Mucosa of gallbladder (tissue), 1 donor: ENCODE measurements at regions not wholly inside any gene's neighbourhood (a gene's known extent, or its start where the extent isn't known, plus 50 kb on each side); places are given as distances from the start of the nearest gene placed in this dataset.

Source experiments
- DNase-seq: peaks from one replicate; pipeline ENCODE4 v3.0.0-alpha.2; 2020; ENCODE audit warnings: low spot score
- donor health status: DM: no; HTN: no; CAD: no.

DNA sequence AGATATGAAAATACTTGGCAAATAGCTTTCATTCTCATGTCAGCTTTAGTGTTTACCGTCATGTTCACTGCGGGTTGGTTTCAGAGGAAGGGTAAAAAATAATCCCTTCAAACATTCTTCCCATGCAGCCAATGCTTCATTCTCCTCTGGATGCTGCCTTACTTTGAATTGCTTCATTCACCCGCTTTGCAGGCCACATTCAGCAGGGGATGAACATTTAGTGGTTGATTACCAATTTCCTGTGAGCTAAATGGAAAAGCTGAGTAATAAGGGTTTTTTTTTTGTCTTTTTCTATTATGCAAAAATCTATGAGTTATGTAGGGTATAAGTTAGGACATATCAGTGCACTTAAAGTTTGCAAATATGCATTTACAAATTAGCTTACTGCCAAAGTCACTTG is 96.3 kb upstream of the MEF2C start:
- no peak for DNase-seq

DNA sequence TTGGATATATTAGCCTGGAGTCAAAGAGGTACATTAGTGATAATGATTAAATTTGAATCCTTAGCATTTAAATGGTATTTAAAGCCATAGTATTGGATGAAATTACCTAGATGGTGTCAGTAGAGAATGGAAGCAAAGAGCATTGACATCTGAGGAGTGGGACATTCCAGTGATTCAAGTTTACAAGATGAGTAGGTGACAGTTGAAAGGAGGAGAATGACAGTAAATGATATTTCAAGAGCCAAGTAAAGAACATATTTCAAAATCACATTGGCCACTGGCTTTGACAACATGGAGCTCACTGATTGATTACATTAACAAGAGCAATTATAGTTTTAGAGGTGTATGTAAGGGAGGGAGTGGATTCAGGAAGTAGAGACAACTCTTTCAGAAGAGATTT is 93.9 kb upstream of the MEF2C start:
- no peak for DNase-seq

DNA sequence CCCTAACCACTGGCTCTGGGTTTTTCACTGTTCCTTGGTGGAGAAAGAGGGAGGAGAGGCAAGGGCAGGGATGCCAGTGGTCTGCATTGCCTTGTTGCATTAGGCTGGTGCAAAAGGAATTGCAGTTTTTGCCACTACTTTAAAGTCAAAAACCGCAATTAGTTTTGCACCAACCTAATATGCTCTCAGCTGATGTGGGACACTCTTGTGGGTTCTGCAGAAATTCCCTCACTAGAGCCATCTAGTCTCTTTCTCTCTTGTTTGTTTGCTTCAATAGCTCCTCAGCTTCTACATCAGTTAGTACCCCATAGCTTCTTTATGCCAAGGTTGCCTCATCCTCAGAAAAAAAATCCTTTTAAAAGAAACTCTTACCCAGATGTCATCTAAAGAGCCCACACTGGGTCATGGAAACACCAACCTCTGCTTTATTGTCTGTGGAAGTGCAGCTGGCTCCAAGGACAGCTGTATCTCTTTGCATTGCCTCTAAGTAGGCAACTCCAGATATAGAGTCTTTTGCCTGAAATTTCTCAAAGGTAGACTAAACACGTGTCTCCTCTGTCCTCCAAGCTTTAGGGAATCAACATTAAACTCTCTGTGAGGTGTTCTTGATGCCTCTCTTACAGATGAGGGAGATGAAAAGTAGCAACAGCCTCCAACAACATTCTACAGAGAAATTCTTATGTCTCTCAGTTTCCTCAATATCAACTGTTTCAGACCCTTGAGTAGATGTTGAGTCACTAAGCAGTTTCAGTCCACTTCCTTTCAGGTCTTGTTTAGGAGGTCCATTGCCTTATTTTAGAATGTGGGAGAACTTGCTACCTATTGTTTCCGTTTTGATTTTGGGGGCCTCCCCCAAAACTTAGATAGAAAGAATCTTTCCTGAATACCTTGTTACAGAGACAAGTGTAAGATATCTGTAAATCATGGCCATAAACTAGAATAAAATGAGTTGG is 84.9 kb upstream of the MEF2C start:
- no peak for DNase-seq

DNA sequence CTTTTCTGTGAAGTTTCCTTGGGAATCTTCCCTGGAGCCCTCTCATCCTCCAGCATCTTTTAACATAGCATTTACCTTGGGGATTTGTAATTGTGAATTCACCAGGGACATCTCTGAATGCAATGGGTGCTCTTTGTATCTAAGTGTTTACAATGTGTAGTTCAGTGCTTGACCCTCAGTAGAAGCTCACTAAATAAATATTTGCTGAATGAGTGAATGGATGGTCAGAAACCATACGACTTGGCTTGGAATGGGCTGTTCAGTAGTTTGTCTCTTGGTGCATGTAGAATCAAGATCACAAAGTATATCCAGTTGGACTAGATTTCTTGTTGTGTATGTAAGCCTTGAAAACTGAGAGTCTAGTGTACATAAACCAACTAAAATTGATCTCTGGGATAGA is 81.8 kb upstream of the MEF2C start:
- no peak for DNase-seq

DNA sequence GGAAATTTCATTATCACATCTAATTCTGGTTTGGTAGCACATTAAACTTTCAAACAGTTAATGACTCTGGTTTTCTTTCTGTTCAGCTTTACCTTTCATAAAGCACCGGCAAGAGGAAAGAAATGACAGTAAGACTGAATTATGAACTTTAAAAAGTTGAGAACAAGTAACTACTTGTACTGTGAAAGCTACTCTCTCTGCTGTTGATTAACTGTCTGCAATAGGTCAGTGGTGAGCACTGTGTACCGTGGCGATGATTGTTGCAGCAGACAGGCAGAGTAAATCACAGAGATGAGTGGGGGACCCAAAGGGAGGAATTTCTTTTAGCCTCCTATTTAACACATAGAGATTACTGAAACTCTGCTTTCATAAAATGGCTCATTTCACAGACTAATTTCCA is 74.0 kb upstream of the MEF2C start:
- DNase-seq = no peak

DNA sequence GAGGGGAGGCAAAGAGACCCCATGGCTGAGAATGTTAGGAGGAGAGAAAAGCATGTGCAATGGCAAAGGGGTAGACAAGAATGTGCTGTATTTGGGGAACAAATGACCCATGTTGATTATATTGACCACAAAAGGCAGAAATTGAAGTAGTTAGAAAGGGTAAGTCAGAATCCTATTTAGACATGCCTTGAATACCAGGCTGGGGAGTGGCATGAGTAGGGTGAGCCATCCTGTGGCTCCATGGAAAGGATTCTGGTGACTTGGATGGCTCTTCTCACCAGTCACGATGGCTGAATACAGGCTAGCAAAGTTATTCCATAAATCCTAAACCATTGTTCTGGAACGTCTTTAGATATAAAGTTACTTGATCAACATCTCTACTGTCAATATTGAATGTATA is 73.4 kb upstream of the MEF2C start:
- DNase-seq = no peak

DNA sequence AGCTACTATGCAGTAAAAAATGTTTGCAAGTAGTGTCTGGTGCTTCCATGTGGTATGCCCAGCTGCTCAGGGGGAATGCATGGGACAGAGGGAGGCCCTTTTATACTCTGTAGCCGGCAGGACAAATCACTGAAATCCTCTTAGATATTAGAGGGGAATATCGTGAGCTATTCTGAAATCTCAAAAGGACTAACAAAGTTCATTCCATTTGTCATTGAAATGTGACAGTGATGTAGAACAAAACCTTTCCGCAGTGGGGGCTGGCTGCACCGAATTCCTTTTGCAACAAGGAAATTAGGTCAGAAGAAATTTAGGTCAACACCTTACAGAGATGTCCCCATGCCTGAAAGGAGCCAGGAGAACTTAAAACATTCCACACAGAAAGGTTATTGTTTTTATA is 72.4 kb upstream of the MEF2C start:
- no peak for DNase-seq

DNA sequence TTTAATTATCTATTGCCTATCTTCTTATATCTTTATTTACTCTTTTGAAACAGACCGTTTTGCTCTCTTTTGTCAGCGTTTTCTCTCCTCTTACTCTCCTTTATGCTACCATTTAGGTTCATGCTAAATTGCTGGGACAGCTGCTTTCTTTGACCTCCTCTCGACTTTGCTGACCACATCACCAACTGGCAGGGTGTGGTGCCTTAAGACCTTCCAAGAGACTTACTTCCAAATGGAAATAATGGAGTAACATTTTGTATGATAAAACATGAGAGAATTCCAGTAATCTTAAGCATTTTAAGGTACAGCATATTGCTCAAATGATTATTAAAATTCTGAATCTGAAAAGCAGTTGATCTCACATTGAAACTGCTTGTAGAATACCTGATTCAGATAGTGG is 71.5 kb upstream of the MEF2C start:
- no peak for DNase-seq

DNA sequence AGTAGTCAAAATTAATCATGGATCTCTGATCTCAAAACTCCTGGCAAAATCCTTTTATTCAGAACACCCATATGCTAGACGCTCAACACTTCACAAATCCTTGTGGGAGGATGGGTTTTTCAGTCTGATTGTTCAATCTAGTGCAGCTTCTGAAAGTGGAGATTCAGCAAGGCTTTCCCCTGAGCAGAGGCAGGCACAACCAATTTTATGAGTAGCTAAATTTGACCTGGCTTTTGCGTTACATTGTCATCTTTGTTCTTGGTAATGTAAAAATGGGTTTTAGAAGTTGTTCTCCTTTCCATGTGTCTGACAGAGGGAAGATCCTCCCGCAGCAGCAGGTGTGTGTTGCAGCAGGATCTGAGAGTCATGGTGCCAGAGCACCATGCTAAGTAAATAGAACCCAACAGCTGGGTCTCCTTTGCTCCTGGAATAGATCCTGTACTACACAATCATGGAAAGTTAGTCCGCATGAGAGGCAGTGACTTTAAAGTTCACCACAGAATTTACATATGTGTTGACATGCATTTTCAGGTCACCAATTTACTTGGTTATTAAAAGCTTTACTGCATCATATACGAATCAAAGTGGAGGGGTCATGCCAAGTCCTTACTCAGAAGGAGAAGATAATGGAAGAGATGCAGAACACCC is 70.1 kb upstream of the MEF2C start:
- no peak for DNase-seq

DNA sequence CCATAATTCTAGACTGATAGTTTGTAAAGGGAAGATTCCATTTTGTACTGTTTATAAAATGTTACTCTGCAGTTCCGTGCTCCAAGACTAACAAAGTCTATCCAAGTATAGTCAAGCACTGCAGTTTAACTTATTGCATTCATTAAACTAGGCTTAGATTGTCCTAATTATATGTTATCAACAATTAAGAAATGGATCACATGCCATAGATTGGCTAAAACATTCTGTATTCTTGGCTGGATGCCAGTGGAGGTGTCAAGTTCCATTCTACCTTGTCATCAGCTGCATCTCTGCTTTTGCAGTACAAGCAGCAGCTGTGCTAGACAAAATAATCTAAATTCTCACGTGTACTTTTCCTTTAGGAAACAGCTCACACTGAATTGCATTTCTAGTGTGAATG is 69.4 kb upstream of the MEF2C start:
- no peak for DNase-seq

DNA sequence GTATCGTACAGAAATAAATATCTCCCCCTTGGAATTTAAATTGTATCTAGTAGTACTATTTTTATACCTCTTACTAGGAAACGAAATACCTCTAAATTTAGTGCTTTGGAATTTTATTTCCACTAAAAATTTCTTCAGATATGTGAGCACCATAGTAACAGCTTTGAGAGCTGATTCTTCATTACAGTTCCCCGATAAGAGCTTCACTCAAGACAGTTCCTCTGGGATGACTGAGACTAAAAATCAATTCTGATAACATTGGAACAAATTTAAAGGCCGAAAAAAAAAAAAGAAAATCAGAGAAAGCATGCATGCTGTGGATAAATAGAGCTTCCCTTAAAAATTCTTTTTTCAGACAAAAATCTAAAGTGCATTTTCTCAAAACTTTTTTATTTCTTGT is 68.5 kb upstream of the MEF2C start:
- no peak for DNase-seq

DNA sequence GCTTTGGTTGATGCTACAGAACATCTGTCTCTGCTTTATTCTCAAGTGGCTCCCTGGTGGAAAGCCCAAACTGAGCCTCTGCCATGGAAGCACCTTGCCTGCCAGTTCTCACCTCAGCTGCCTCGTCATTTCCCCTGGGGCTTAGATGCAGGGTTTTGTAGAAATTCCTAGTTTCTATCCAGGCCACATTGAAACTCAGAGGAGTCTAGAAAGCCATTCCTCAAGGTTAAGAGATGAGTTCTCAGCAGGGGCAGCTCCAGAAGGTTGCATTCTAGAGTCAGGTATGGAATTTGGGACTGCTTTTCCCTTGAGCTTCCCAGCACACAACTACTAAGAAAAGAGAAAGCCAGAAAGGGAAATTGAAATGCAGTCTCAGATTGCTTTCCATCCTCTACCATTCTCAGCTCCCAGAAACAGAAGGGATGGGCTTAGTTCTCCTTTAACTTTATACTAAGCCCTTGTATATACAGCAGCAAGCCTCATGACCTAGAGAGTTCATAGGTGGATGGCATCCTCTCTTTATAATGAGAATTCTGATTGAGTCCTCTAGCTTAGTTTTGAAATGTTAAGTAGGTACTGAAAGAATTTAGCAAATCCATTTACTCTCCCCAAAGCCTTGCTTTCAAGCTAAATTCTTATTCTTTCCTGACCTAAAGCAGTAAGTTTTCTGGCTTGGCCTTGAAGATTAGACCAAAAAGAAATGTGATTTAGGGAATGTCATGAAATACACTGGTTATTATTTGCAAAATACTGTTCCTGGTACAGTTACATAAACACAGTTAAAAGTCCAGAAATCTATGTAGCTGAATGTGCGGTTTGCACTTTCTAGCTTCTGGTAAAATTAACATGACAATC is 66.0 kb upstream of the MEF2C start:
- DNase-seq = no peak

DNA sequence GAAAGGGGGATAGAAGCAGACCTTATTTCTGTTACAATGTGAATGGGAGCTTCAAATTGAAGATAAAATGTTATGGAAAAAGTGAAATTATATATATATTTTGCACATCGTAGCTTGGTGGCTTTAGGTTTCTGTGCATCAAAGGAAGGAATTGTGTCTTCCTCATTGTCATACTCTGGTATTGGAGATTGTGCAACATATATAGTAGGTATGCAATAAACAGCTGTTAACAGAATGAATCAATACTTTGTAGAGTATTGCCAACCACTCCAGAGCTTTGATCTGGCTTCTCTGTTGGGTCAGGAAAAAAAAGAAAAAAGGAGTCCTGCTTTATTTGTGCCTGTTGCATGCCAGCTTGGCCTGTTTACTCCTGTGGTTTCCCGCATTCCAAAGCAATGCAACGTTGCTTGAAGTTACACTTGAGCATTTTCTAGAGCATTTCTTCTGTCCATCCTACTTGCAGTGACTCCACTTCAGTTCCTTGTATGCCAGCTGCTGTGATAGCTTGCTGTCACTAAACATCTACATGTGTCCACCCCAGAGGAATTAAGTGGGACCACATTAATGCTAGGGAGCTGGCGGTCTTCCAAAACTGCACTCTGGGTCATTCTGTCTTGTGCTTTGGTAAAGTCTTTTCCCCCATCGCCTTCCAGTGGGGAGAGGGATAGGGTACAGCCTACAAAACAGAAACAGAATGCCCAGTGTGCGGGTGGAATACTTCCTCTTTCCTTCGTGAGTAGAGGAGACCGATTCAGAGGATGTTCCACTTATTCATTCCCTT is 62.0 kb upstream of the MEF2C start:
- no peak for DNase-seq

DNA sequence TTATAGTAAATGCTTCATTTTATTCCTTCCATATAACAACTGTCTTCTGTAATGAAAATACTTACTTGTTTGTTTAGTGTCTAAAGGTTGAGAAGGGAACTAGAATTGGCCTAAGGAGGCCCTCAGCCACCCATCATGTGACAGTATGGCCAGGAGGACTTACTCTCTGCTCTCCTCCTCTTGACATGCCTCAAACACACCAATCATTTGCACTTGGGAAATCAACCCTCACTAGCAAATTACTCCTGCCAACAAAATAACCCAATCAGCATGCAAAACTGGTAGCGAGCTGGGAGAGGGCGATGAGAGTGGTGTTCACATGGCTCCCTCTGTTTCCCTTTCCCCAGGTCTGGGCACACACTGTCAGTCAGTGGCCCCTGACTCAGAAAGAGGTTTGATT is 58.6 kb upstream of the MEF2C start:
- no peak for DNase-seq

DNA sequence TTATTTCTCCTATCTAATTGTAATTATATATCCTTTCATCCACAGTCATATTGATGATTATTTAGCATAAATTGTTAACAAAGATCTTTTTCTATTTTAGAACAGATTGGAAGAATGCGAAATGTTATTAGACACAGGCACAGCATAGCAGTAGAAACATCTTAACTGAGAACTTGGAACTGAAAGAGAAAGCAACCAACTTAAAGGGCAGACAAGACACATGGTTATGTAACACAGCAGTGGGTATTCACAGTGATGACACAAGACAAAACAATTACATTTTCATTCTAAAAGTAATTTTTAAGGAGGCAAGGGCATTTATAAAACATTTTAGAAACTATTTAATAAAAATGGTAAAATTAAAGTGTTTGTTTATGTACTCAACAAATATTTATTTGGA is 57.7 kb upstream of the MEF2C start:
- DNase-seq = no peak

DNA sequence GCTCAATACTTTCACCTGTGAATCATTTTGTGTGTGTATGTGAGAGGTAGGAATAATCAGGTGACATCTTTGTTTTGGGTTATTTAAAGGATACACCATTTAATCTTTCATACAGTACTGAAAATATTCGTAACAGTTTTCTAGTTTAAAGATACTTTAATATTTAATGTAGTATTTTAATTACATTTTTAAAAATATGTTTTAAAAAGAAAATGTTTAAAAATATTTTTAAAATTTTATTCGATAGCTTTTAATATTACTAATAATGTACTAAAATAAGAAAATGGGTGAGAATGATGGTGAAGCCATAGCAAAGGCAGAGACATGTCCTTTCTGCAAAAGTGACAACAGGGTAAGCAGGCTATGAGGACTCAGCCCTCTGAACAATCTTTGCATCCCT is 56.3 kb upstream of the MEF2C start:
- no peak for DNase-seq

DNA sequence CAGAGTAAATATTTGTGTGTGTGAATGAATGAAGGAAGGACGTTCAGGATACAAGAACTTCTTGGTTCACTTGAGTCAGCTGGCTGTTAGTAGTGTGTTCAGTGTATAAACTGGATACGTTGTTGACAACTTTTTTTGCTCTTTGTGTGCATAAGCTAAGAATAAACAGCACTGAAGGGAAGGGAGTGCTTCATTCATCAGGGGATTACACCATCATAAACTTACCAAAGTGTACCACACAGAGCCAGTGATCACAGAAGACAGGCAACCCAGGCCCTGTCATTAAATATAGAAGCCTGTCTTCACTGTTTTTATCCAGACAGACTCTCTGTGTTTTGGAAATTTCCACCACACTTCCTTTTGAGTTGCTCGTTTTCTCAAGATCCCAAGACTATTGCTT is 55.5 kb upstream of the MEF2C start:
- DNase-seq = no peak

DNA sequence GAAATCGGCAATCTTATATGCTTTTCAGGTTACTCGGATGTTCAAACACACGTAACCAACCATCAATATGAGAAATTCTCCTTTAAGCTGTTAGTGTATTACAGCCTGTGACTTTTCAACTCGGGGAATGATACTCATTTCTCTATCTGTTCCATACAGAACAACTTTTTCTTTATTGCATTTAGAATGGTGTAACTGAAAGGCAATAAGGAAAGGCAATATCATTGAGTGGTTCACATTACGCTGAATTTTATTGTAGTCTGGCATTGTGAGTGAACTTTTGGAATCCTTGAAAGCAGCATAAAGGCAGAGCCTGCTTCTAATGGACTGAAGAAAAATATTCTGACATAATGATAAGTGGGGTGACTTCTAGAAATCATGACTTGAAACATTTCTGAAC is 54.4 kb upstream of the MEF2C start:
- DNase-seq = no peak

DNA sequence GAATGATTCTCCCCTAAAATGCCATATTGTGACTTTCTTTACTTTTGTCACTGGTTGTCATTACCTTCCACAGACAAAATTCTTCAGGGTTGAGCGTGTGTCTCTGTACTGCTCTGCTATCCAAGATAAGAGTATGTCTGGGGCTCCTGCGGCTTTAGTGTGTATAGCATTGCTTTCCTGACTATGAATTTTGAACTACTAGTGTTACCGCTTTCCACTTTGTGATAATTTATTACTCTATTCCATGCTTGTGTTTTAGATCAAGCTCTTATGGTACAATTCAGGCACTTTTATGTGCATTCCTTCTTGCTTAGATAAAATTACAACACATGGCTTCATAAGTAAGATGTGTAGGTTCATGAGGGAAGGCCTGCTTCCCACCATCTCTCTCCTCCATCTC is 51.5 kb upstream of the MEF2C start:
- DNase-seq = no peak
